Neural cell (in vitro differentiated cells): ENCODE measurements at regions not wholly inside any gene's neighbourhood (a gene's known extent, or its start where the extent isn't known, plus 50 kb on each side); places are given as distances from the start of the nearest gene placed in this dataset.

Source experiments
- SMC3 ChIP-seq: fragments of 450-650 bp; conservative IDR thresholded peaks from 2 replicates; pipeline ENCODE4 v1.6.1; 2014; ENCODE audit warnings: antibody characterized with exemption, mild to moderate bottlenecking, moderate library complexity; ENCODE audit not compliant: poor library complexity
- TF ChIP-seq, protein P1 (sequence below): fragments of 450-650 bp; IDR thresholded peaks from 2 replicates; pipeline ENCODE4 v1.5.1; 2014; ENCODE audit warnings: antibody characterized with exemption, mild to moderate bottlenecking, moderate library complexity; ENCODE audit not compliant: poor library complexity, severe bottlenecking

GRCh38 chr14:42715316-42715715, 1108.6 kb downstream of the LRFN5 start:
- TF ChIP-seq, protein P1, sequence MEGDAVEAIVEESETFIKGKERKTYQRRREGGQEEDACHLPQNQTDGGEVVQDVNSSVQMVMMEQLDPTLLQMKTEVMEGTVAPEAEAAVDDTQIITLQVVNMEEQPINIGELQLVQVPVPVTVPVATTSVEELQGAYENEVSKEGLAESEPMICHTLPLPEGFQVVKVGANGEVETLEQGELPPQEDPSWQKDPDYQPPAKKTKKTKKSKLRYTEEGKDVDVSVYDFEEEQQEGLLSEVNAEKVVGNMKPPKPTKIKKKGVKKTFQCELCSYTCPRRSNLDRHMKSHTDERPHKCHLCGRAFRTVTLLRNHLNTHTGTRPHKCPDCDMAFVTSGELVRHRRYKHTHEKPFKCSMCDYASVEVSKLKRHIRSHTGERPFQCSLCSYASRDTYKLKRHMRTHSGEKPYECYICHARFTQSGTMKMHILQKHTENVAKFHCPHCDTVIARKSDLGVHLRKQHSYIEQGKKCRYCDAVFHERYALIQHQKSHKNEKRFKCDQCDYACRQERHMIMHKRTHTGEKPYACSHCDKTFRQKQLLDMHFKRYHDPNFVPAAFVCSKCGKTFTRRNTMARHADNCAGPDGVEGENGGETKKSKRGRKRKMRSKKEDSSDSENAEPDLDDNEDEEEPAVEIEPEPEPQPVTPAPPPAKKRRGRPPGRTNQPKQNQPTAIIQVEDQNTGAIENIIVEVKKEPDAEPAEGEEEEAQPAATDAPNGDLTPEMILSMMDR: no peak
- TF ChIP-seq SMC3: no peak
